ENCODE measurements at regions not wholly inside any gene's neighbourhood (a gene's known extent, or its start where the extent isn't known, plus 50 kb on each side); places are given as distances from the start of the nearest gene placed in this dataset.

DNA sequence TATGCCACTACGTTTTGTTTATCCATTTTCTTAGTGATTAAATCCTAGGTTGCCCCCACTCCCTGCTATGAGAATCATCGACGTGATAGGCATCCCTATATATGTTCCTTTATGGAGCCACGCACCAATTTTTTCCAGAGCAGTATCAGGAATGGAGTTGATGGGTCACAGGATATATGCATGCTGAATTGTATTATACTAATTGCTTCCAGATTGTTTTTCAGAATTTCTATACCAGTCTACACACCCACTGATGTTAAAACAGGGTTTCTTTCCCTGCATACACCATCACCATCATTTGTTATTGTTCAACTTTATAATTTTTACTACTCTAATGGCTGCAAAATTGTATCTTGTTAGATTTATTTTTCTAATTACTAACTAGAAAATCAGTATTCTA lies 100.1 kb upstream of the MRPS22 start:
- H3K9me3 ChIP-seq (ENCODE audit: low read length), result no peaks in the 10 kb centered on the region
- H3K36me3 ChIP-seq (ENCODE audit: low read depth, low read length), result no peaks in the 10 kb centered on the region
- DNase-seq (no peak), ATAC-seq (no peak)
- peaks cover 44% of the 10 kb centered on the region for H3K27me3 ChIP-seq (ENCODE audit: low read length)
- H3K9me2 ChIP-seq (replicated peaks; ENCODE audit: low read length), result no peaks in the 10 kb centered on the region
- POLR2A ChIA-PET (ENCODE audit: unreplicated experiment), result no interaction called here
- H3K4me2 ChIP-seq (ENCODE audit: low read length), result no peak overlapping the region
- CTCF ChIA-PET, result no interaction called here
- no peak overlapping the region for H3K9ac ChIP-seq (ENCODE audit: low read length)
- BruUV-seq (replicated peaks), result no TSS peak
- no peak overlapping the region for H3K27ac ChIP-seq (ENCODE audit: low read length)
- TF ChIP-seq EZH2 (IDR thresholded peaks at IDR 0.05; ENCODE audit: low read length, unreplicated experiment) (no peak), EZH2phosphoT487 (IDR thresholded peaks at IDR 0.05; ENCODE audit: borderline replicate concordance, low read length) (no peak)
- TF ChIP-seq, protein P1, sequence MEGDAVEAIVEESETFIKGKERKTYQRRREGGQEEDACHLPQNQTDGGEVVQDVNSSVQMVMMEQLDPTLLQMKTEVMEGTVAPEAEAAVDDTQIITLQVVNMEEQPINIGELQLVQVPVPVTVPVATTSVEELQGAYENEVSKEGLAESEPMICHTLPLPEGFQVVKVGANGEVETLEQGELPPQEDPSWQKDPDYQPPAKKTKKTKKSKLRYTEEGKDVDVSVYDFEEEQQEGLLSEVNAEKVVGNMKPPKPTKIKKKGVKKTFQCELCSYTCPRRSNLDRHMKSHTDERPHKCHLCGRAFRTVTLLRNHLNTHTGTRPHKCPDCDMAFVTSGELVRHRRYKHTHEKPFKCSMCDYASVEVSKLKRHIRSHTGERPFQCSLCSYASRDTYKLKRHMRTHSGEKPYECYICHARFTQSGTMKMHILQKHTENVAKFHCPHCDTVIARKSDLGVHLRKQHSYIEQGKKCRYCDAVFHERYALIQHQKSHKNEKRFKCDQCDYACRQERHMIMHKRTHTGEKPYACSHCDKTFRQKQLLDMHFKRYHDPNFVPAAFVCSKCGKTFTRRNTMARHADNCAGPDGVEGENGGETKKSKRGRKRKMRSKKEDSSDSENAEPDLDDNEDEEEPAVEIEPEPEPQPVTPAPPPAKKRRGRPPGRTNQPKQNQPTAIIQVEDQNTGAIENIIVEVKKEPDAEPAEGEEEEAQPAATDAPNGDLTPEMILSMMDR (conservative IDR thresholded peaks at IDR 0.05; ENCODE audit: low read depth, low read length), result no peak
- no peak overlapping the region for H3K4me3 ChIP-seq (ENCODE audit: low read length)
- H3F3A ChIP-seq (ENCODE audit: low read length, unreplicated experiment), result no peaks in the 10 kb centered on the region
- intact Hi-C loops (cut with micrococcal nuclease), result loop anchor here (10.0 kb wide), 1 partner anchor 81 kb away; no protein-coding TSS in a partner anchor
- H3K4me1 ChIP-seq (ENCODE audit: insufficient read depth, low read length), result no peaks in the 10 kb centered on the region
- no peaks in the 10 kb centered on the region for H4K20me1 ChIP-seq (ENCODE audit: low read length)
- no peaks in the 10 kb centered on the region for H3K79me2 ChIP-seq (ENCODE audit: low read length)
- no peak overlapping the region for H2AFZ ChIP-seq (ENCODE audit: low read length)

DNA sequence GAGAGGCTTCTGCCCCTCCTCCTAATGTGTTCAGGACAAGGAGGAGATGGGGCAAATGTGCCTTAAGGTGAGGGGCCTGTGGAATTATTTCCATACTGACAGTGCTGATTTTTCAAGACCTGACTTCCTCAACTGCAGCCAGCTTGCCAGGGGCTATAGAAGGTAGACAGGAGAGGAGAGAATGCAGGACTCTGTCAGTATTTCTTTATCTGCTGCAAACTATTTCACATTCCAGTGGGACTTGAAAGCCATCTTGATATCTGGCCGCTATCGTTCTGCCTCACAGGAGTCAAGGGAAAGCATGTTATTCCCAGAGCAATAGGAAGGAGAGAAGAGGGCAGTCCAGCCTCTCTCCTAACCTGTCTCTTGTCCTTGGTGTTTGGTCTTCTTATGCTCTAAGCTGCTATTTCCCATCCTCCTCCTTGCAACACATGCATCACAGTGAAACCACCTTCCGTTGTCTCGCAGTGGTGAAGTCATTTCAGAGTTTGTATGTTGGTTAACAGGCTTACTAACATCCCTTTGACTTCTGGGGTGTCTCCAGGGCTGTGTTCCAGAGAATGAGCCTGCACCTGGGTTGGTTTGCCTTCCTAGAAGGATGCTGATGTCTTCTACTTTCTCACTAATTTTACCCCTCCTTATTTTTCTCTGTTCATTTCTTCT lies 95.1 kb upstream of the MRPS22 start:
- intact Hi-C loops (cut with micrococcal nuclease), result loop anchor here (10.0 kb wide), 1 partner anchor 76 kb away; no protein-coding TSS in a partner anchor
- Histone ChIP-seq H3K36me3 (ENCODE audit: low read depth, low read length) (no peaks in the 10 kb centered on the region), H3K9me2 (replicated peaks; ENCODE audit: low read length) (no peaks in the 10 kb centered on the region), H3K27ac (ENCODE audit: low read length) (no peak overlapping the region), H3K4me3 (ENCODE audit: low read length) (no peak overlapping the region), H3K9me3 (ENCODE audit: low read length) (no peaks in the 10 kb centered on the region), H3K27me3 (ENCODE audit: low read length) (peaks cover 6% of the 10 kb centered on the region), H3K4me2 (ENCODE audit: low read length) (no peak overlapping the region), H3K79me2 (ENCODE audit: low read length) (no peaks in the 10 kb centered on the region), H3K9ac (ENCODE audit: low read length) (no peak overlapping the region), H2AFZ (ENCODE audit: low read length) (no peak overlapping the region), H3K4me1 (ENCODE audit: insufficient read depth, low read length) (no peaks in the 10 kb centered on the region), H3F3A (ENCODE audit: low read length, unreplicated experiment) (no peaks in the 10 kb centered on the region), H4K20me1 (ENCODE audit: low read length) (no peaks in the 10 kb centered on the region)
- POLR2A ChIA-PET (ENCODE audit: unreplicated experiment), result no interaction called here
- DNase-seq, result no peak
- TF ChIP-seq EZH2 (IDR thresholded peaks at IDR 0.05; ENCODE audit: low read length, unreplicated experiment) (no peak), EZH2phosphoT487 (IDR thresholded peaks at IDR 0.05; ENCODE audit: borderline replicate concordance, low read length) (no peak)
- TF ChIP-seq, protein P1 (conservative IDR thresholded peaks at IDR 0.05; ENCODE audit: low read depth, low read length), result no peak
- no TSS peak for BruUV-seq (replicated peaks)
- ATAC-seq, result no peak
- CTCF ChIA-PET, result no interaction called here

DNA sequence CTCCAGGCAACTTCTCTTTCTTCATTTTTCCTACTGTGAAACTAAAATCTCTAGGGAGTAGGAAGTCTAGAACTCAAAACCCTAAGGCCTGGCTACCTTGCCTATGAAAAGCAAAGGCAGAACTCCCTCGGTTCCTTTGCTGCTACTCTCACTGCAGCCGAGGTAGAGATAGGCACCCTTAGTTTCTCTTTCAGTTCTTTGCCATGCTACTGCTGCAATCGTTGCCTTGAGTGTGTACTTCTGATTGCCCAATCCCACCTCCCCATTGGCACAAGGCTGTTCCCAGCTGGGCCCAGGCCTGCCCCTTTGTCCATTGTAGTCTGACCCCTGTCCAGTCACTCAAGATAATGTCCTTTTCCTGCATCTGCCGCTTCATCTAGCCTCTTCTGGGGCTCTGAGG lies 92.3 kb upstream of the MRPS22 start:
- no peaks in the 10 kb centered on the region for H3K9me2 ChIP-seq (replicated peaks; ENCODE audit: low read length)
- no peak for DNase-seq
- no peak overlapping the region for H3K4me3 ChIP-seq (ENCODE audit: low read length)
- no TSS peak for BruUV-seq (replicated peaks)
- H4K20me1 ChIP-seq (ENCODE audit: low read length), result no peaks in the 10 kb centered on the region
- ChIA-PET CTCF (no interaction called here), POLR2A (ENCODE audit: unreplicated experiment) (no interaction called here)
- intact Hi-C loops (cut with micrococcal nuclease), result no loop called here
- no peaks in the 10 kb centered on the region for H3K79me2 ChIP-seq (ENCODE audit: low read length)
- no peak overlapping the region for H2AFZ ChIP-seq (ENCODE audit: low read length)
- H3F3A ChIP-seq (ENCODE audit: low read length, unreplicated experiment), result no peaks in the 10 kb centered on the region
- no peak overlapping the region for H3K27ac ChIP-seq (ENCODE audit: low read length)
- no peak overlapping the region for H3K9ac ChIP-seq (ENCODE audit: low read length)
- no peak for ATAC-seq
- H3K27me3 ChIP-seq (ENCODE audit: low read length), result no peaks in the 10 kb centered on the region
- H3K4me1 ChIP-seq (ENCODE audit: insufficient read depth, low read length), result no peaks in the 10 kb centered on the region
- TF ChIP-seq, protein P1 (conservative IDR thresholded peaks at IDR 0.05; ENCODE audit: low read depth, low read length), result no peak
- H3K9me3 ChIP-seq (ENCODE audit: low read length), result no peaks in the 10 kb centered on the region
- no peaks in the 10 kb centered on the region for H3K36me3 ChIP-seq (ENCODE audit: low read depth, low read length)
- H3K4me2 ChIP-seq (ENCODE audit: low read length), result no peak overlapping the region
